ENCODE measurements at regions not wholly inside any gene's neighbourhood (a gene's known extent, or its start where the extent isn't known, plus 50 kb on each side); places are given as distances from the start of the nearest gene placed in this dataset.
"Not testable (repeated sequence)": the region's sequence is repeated elsewhere in the genome, so short reads cannot be mapped to it uniquely, and the experiment has no call there.

DNA sequence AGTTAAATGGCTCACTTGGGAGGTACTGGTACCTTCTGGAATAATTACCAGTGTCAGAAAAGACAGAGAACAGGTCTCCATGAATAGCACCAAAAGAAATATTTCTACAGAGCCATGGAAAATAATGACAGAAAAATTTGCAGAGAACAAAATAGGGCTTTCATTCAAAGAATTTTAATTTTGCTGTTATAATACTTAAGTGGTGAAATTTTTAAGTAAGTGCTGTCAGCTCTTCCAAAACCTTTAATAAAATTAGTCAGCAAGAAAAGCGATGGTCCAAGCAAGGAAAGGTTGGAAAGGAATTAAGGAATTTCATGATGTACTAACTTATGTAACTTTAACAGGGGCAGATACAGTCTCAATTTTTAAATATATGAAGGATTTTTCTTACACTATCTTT, 359.2 kb downstream of the NR2F1-AS1 start:
- Mint-ChIP-seq H3K36me3 (ENCODE audit: unreplicated experiment) (no peaks in the 10 kb centered on the region), H3K27ac (ENCODE audit: unreplicated experiment) (no peak overlapping the region), H3K4me1 (ENCODE audit: low read depth, unreplicated experiment) (peaks cover 3% of the 10 kb centered on the region), H3K9me3 (ENCODE audit: unreplicated experiment) (no peaks in the 10 kb centered on the region), H3K27me3 (ENCODE audit: unreplicated experiment) (no peaks in the 10 kb centered on the region), H3K4me3 (ENCODE audit: unreplicated experiment) (no peak overlapping the region)
- DNase-seq = no peak
- TF ChIP-seq, protein P1, sequence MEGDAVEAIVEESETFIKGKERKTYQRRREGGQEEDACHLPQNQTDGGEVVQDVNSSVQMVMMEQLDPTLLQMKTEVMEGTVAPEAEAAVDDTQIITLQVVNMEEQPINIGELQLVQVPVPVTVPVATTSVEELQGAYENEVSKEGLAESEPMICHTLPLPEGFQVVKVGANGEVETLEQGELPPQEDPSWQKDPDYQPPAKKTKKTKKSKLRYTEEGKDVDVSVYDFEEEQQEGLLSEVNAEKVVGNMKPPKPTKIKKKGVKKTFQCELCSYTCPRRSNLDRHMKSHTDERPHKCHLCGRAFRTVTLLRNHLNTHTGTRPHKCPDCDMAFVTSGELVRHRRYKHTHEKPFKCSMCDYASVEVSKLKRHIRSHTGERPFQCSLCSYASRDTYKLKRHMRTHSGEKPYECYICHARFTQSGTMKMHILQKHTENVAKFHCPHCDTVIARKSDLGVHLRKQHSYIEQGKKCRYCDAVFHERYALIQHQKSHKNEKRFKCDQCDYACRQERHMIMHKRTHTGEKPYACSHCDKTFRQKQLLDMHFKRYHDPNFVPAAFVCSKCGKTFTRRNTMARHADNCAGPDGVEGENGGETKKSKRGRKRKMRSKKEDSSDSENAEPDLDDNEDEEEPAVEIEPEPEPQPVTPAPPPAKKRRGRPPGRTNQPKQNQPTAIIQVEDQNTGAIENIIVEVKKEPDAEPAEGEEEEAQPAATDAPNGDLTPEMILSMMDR (IDR thresholded peaks at IDR 0.05; ENCODE audit: partially characterized antibody, unreplicated experiment) = no peak

DNA sequence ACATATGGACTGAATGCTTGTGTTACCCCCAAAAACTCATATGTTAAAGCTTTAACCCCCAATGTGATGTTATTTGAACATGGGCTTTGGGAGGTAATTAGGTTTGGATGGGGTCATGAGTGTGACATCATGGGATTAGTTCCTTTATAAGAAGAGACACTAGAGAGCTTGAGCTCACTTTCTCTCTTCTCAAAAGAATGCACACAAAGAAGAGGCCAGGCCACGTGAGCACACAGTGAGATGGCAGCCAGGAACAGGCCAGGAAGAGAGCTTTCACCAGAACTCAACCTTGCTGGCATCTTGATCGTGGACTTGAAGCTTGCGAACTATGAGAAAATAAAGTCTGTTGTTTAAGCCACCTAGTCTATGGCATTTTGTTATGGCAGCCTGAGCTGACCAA, 360.6 kb downstream of the NR2F1-AS1 start:
- Mint-ChIP-seq H3K9me3 (ENCODE audit: unreplicated experiment) (no peaks in the 10 kb centered on the region), H3K27ac (ENCODE audit: unreplicated experiment) (no peak overlapping the region), H3K36me3 (ENCODE audit: unreplicated experiment) (no peaks in the 10 kb centered on the region), H3K27me3 (ENCODE audit: unreplicated experiment) (no peaks in the 10 kb centered on the region), H3K4me1 (ENCODE audit: low read depth, unreplicated experiment) (peaks cover 3% of the 10 kb centered on the region), H3K4me3 (ENCODE audit: unreplicated experiment) (no peak overlapping the region)
- DNase-seq = no peak
- TF ChIP-seq, protein P1 (IDR thresholded peaks at IDR 0.05; ENCODE audit: partially characterized antibody, unreplicated experiment) = no peak

DNA sequence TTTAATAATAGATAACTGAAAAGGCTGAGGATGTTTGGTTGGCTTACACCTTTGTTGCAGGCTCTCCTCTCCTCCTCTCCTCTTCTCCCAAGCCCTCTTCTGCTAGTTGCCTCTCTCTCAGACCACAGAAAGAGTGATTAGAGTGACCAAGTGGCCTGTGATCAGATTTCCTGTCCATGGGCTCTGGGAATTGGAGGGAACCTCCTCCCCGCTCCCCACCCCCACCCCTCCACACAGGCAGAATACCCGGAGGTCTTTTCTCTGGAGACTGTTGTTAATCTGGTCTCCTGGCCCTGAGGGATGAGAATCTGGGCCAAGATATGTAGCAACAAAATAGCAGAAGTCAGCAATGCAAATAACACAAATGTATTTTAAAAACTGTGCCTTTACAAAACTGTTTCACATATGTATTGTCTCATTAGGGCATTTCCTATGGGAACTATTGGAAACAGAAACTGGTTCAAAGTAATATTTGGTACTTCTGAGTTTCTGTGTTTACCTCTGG, 361.3 kb downstream of the NR2F1-AS1 start:
- no peak for DNase-seq
- Mint-ChIP-seq H3K9me3 (ENCODE audit: unreplicated experiment) (no peaks in the 10 kb centered on the region), H3K4me1 (ENCODE audit: low read depth, unreplicated experiment) (peaks cover 3% of the 10 kb centered on the region), H3K27ac (ENCODE audit: unreplicated experiment) (no peak overlapping the region), H3K4me3 (ENCODE audit: unreplicated experiment) (no peak overlapping the region), H3K36me3 (ENCODE audit: unreplicated experiment) (no peaks in the 10 kb centered on the region), H3K27me3 (ENCODE audit: unreplicated experiment) (no peaks in the 10 kb centered on the region)
- TF ChIP-seq, protein P1 (IDR thresholded peaks at IDR 0.05; ENCODE audit: partially characterized antibody, unreplicated experiment) = no peak

DNA sequence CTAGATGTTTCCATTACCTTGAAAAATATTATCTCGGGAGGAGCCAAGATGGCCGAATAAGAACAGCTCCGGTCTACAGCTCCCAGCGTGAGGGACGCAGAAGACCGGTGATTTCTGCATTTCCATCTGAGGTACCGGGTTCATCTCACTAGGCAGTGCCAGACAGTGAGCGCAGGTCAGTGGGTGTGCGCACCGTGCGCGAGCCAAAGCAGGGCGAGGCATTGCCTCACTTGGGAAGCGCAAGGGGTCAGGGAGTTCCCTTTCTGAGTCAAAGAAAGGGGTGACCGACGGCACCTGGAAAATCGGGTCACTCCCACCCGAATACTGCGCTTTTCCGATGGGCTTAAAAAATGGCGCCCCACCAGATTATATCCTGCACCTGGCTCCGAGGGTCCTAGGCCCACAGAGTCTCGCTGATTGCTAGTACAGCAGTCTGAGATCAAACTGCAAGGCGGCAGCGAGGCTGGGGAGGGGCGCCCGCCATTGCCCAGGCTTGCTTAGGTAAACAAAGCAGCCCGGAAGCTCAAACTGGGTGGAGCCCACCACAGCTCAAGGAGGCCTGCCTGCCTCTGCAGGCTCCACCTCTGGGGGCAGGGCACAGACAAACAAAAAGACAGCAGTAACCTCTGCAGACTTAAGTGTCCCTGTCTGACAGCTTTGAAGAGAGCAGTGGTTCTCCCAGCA, 367.8 kb downstream of the NR2F1-AS1 start:
- not testable (repeated sequence) for H3K27ac Mint-ChIP-seq (ENCODE audit: unreplicated experiment); H3K36me3 Mint-ChIP-seq (ENCODE audit: unreplicated experiment); DNase-seq; H3K27me3 Mint-ChIP-seq (ENCODE audit: unreplicated experiment); H3K4me1 Mint-ChIP-seq (ENCODE audit: low read depth, unreplicated experiment); H3K9me3 Mint-ChIP-seq (ENCODE audit: unreplicated experiment); H3K4me3 Mint-ChIP-seq (ENCODE audit: unreplicated experiment)

DNA sequence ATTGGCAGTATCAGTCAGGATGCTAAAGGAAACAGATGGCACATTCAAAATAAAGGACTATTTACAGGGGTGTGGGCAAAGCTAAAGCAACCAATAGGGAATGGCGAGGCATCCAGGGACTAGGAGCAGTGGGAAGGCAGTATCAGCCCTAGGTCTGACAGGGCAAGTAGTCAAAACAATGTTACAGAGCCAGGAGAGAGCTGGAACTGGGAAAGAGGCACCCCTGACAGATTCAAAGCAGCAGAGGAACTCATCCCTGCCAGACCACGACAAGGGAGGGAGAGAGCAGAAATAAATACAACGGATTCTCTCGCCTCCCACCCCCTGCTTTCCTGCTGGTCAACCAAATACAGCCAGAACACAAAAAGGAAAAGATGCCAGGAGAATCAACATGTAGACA, 371.5 kb downstream of the NR2F1-AS1 start:
- H3K36me3 Mint-ChIP-seq (ENCODE audit: unreplicated experiment) = no peaks in the 10 kb centered on the region
- H3K27ac Mint-ChIP-seq (ENCODE audit: unreplicated experiment) = no peak overlapping the region
- no peaks in the 10 kb centered on the region for H3K4me1 Mint-ChIP-seq (ENCODE audit: low read depth, unreplicated experiment)
- DNase-seq = no peak
- H3K4me3 Mint-ChIP-seq (ENCODE audit: unreplicated experiment) = no peak overlapping the region
- TF ChIP-seq, protein P1 (IDR thresholded peaks at IDR 0.05; ENCODE audit: partially characterized antibody, unreplicated experiment) = no peak
- H3K9me3 Mint-ChIP-seq (ENCODE audit: unreplicated experiment) = no peaks in the 10 kb centered on the region
- H3K27me3 Mint-ChIP-seq (ENCODE audit: unreplicated experiment) = no peaks in the 10 kb centered on the region

All from glutamatergic neuron (in vitro differentiated cells).